MM.1S (cell line): ENCODE measurements at regions not wholly inside any gene's neighbourhood (a gene's known extent, or its start where the extent isn't known, plus 50 kb on each side); places are given as distances from the start of the nearest gene placed in this dataset.

Source experiments
- DNase-seq: peaks from one replicate; pipeline ENCODE4 v3.0.0-alpha.2; 2015
- H2AFZ ChIP-seq: fragments of 300-600 bp; sonication (generic); 2 replicates; pipeline ENCODE4 v1.6.0; 2016; ENCODE audit warnings: antibody characterized with exemption, low read length
- H3F3A ChIP-seq: fragments of 300-600 bp; sonication (generic); 2 replicates; pipeline ENCODE4 v1.6.1; 2016; ENCODE audit warnings: mild to moderate bottlenecking, antibody characterized with exemption, low read length, moderate library complexity, mixed read lengths; ENCODE audit not compliant: insufficient read depth
- H3K27ac ChIP-seq: fragments of 300-600 bp; sonication (generic); 2 replicates; pipeline ENCODE4 v1.5.1; 2016; ENCODE audit warnings: mild to moderate bottlenecking, low read length
- H3K27me3 ChIP-seq: fragments of 300-600 bp; sonication (generic); replicated peaks from 2 replicates; pipeline ENCODE4 v1.6.0; 2016; ENCODE audit warnings: low read length; ENCODE audit not compliant: insufficient read depth
- H3K36me3 ChIP-seq: fragments of 300-600 bp; sonication (generic); replicated peaks from 2 replicates; pipeline ENCODE4 v1.6.1; 2016; ENCODE audit warnings: mild to moderate bottlenecking, low read length, mixed read lengths; ENCODE audit not compliant: insufficient read depth
- H3K4me1 ChIP-seq: fragments of 300-600 bp; sonication (generic); 2 replicates; pipeline ENCODE4 v1.6.1; 2016; ENCODE audit warnings: low read length, mixed read lengths
- H3K4me2 ChIP-seq: fragments of 300-600 bp; sonication (generic); 2 replicates; pipeline ENCODE4 v1.6.0; 2016; ENCODE audit warnings: low read depth, low read length
- H3K4me3 ChIP-seq: fragments of 300-600 bp; sonication (generic); 2 replicates; pipeline ENCODE4 v1.5.1; 2016; ENCODE audit warnings: low read length, mixed read lengths
- H3K79me2 ChIP-seq: fragments of 300-600 bp; sonication (generic); 2 replicates; pipeline ENCODE4 v1.6.1; 2016; ENCODE audit warnings: mixed run types, low read length, mixed read lengths
- H3K9ac ChIP-seq: fragments of 300-600 bp; sonication (generic); 2 replicates; pipeline ENCODE4 v1.6.1; 2016; ENCODE audit warnings: low read length, mixed read lengths
- H3K9me2 ChIP-seq: fragments of 300-600 bp; sonication (generic); replicated peaks from 2 replicates; pipeline ENCODE4 v1.6.1; 2016; ENCODE audit warnings: mild to moderate bottlenecking, low read length, mixed read lengths; ENCODE audit not compliant: insufficient read depth
- H3K9me3 ChIP-seq: fragments of 300-600 bp; sonication (generic); replicated peaks from 2 replicates; pipeline ENCODE4 v1.6.1; 2016; ENCODE audit warnings: mild to moderate bottlenecking, low read length, mixed read lengths; ENCODE audit not compliant: insufficient read depth
- H4K20me1 ChIP-seq: fragments of 300-600 bp; sonication (generic); 2 replicates; pipeline ENCODE4 v1.6.1; 2016; ENCODE audit warnings: mild to moderate bottlenecking, low read length, moderate library complexity, mixed read lengths; ENCODE audit not compliant: insufficient read depth
- EZH2 ChIP-seq: fragments of 300-600 bp; sonication (generic); optimal IDR thresholded peaks from 2 replicates; pipeline ENCODE3; 2017; ENCODE audit warnings: low read depth, mild to moderate bottlenecking, antibody characterized with exemption, low read length, mixed read lengths
- EZH2phosphoT487 ChIP-seq: fragments of 300-600 bp; sonication (generic); IDR thresholded peaks from 2 replicates; pipeline ENCODE4 v1.6.1; 2018; ENCODE audit warnings: antibody characterized with exemption, low read length
- TF ChIP-seq, protein P1 (sequence below): fragments of 300-600 bp; sonication (generic); IDR thresholded peaks from 2 replicates; pipeline ENCODE4 v1.5.1; 2016; ENCODE audit warnings: antibody characterized with exemption, low read length, mixed read lengths

DNA sequence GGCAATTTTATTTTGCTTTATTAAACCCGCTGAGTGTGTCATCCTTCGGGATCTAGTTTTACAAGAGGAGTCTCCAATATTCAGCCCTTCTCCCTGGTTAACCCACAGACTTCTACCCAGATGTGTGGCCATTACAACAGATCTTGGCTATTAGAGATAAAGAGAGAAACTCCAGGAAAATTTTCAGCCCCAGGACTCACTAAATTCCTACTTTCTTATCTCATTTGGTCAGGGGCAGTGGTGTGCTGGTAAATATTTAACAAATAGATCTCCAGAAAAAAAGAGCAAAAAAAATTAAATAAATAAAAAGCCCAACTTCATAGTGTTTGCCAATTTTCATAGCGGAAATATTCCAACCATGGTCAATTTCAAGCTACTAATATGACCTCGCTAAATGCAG, 168.4 kb downstream of the RND3 start:
- no peaks in the 10 kb centered on the region for H3K9me2 ChIP-seq
- H3K27ac ChIP-seq: no peak overlapping the region
- no peaks in the 10 kb centered on the region for H3K9me3 ChIP-seq
- DNase-seq: no peak
- H3K4me3 ChIP-seq: no peak overlapping the region
- H3F3A ChIP-seq: no peaks in the 10 kb centered on the region
- no peaks in the 10 kb centered on the region for H3K27me3 ChIP-seq
- H3K36me3 ChIP-seq: no peaks in the 10 kb centered on the region
- no peaks in the 10 kb centered on the region for H3K79me2 ChIP-seq
- H3K9ac ChIP-seq: no peak overlapping the region
- TF ChIP-seq EZH2phosphoT487: no peak
- no peak for TF ChIP-seq EZH2
- TF ChIP-seq, protein P1, sequence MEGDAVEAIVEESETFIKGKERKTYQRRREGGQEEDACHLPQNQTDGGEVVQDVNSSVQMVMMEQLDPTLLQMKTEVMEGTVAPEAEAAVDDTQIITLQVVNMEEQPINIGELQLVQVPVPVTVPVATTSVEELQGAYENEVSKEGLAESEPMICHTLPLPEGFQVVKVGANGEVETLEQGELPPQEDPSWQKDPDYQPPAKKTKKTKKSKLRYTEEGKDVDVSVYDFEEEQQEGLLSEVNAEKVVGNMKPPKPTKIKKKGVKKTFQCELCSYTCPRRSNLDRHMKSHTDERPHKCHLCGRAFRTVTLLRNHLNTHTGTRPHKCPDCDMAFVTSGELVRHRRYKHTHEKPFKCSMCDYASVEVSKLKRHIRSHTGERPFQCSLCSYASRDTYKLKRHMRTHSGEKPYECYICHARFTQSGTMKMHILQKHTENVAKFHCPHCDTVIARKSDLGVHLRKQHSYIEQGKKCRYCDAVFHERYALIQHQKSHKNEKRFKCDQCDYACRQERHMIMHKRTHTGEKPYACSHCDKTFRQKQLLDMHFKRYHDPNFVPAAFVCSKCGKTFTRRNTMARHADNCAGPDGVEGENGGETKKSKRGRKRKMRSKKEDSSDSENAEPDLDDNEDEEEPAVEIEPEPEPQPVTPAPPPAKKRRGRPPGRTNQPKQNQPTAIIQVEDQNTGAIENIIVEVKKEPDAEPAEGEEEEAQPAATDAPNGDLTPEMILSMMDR: no peak
- no peaks in the 10 kb centered on the region for H4K20me1 ChIP-seq
- H2AFZ ChIP-seq: no peak overlapping the region
- no peaks in the 10 kb centered on the region for H3K4me1 ChIP-seq
- H3K4me2 ChIP-seq: no peak overlapping the region

DNA sequence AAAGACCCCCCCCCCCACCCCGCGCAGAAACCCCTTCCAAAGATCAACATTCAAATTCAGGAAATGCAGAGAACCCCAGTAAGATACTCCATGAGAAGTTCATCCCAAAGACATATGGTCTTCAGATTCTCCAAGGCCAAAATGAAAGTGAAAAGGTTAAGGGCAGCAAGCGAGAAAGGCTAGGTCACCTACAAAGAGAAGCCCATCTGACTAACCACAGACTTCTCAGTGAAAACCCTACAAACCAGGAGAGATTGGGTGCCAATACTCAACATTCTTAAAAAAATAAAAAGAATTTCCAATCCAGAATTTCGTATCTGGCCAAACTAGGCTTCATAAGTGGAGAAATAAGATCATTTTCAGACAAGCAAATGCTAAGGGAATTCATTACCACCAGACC, 175.2 kb downstream of the RND3 start:
- TF ChIP-seq, protein P1: no peak
- TF ChIP-seq EZH2phosphoT487: no peak
- TF ChIP-seq EZH2: no peak
- Histone ChIP-seq H3K27me3 (no peaks in the 10 kb centered on the region), H3K9me3 (no peaks in the 10 kb centered on the region), H2AFZ (no peak overlapping the region), H4K20me1 (no peaks in the 10 kb centered on the region), H3K4me2 (peak overlapping the region; percentile 24; the same call in 1 of the 2 replicates), H3K4me3 (no peak overlapping the region), H3K4me1 (0 out of 2 replicates have a peak, but pooled peaks cover 5% of the 10 kb centered on the region), H3K9me2 (no peaks in the 10 kb centered on the region), H3F3A (no peaks in the 10 kb centered on the region), H3K36me3 (no peaks in the 10 kb centered on the region), H3K9ac (no peak overlapping the region), H3K79me2 (no peaks in the 10 kb centered on the region), H3K27ac (no peak overlapping the region)
- DNase-seq: peak; percentile 65

DNA sequence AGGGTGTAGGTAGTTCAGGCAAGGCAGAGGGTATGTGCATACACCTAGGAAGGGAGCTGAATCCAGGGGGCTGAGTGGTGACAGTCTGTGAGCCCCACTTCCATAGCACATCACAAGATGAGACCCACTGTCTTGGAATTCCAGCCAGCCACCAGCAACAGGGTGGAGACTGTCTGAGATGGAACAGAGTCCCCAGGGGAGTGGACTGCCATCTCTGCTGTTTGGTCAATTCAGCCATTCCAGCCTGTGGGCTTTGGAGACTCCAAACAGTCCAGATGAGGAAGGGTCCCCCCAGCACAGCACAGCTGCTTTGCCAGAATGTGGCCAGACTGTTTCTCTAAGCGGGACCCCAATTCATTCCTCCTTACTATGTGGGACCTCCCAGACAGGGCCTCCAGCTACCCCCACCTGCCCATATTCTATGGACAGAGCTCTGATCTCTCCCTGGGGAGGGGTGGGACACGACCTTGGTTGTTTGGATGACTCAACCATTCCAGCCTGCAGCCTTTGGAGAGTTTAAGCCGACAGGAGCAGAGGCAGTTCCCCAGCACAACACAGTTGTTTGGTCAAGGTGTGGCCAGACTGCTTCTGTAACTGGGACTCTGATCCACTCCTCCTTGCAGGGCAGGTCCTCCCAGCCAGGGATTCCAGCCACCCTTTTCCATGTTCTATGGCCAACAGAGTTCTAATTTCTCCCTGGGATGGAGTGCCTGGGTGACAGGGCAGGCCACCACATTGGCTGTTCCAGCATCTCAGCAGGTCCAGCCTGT, 178.0 kb downstream of the RND3 start:
- Histone ChIP-seq H2AFZ (no peak overlapping the region), H4K20me1 (no peaks in the 10 kb centered on the region), H3F3A (no peaks in the 10 kb centered on the region), H3K9me3 (no peaks in the 10 kb centered on the region), H3K36me3 (no peaks in the 10 kb centered on the region), H3K27me3 (no peaks in the 10 kb centered on the region), H3K4me1 (0 out of 2 replicates have a peak, but pooled peaks cover 5% of the 10 kb centered on the region), H3K27ac (no peak overlapping the region), H3K9ac (no peak overlapping the region), H3K4me3 (no peak overlapping the region), H3K79me2 (no peaks in the 10 kb centered on the region), H3K9me2 (no peaks in the 10 kb centered on the region), H3K4me2 (no peak overlapping the region)
- TF ChIP-seq EZH2phosphoT487: no peak
- TF ChIP-seq EZH2: no peak
- DNase-seq: no peak

DNA sequence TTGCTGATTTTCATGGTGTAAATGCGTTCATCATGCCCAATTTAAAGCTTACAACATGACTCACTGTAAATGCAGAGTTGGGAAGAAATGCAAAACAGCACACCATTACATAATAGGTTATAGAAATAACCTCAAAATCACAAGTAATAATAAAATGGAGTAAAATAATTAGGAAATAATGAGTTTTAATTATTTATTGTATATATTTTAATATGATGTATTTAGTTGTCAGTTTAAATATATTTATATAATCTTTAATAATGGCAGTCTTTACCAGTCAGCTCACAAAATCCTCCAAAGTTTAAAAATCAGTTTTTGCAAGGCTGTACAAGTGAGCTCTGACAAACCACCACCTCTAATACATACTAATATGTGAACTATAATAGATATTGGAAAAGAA, 180.2 kb downstream of the RND3 start:
- no peak for TF ChIP-seq EZH2phosphoT487
- no peak for TF ChIP-seq EZH2
- TF ChIP-seq, protein P1: no peak
- no peaks in the 10 kb centered on the region for H3F3A ChIP-seq

More for the DNA sequence above, 180.2 kb downstream of the RND3 start:
- Histone ChIP-seq H3K36me3 (no peaks in the 10 kb centered on the region), H3K9me3 (no peaks in the 10 kb centered on the region), H4K20me1 (no peaks in the 10 kb centered on the region), H3K9ac (no peak overlapping the region), H2AFZ (no peak overlapping the region), H3K4me3 (no peak overlapping the region), H3K9me2 (no peaks in the 10 kb centered on the region), H3K4me2 (no peak overlapping the region), H3K4me1 (0 out of 2 replicates have a peak, but pooled peaks cover 2% of the 10 kb centered on the region), H3K27me3 (no peaks in the 10 kb centered on the region), H3K27ac (no peak overlapping the region), H3K79me2 (no peaks in the 10 kb centered on the region)
- DNase-seq: no peak
